ENCODE measurements at regions not wholly inside any gene's neighbourhood (a gene's known extent, or its start where the extent isn't known, plus 50 kb on each side); places are given as distances from the start of the nearest gene placed in this dataset.

DNA sequence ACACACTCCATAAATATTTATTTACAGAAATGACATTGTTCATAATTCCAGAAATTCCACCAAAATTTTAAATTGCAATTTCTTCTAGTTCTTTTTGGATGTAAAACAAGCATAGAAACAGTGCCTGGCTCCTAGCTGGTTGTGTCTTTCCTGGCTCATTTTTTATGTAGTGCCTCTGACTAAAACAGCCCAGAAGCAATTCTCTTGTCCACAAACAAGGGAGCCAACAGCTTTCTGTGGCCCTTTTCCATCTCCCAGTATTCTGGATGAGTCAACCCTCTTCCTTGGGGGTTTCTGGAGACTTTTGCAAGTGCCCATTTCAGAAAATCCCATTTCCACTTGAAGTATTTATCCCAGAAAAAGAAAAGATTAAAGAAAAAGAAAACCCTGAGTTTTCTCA is 141.4 kb downstream of the PHLDA1 start:
- H3K36me3 ChIP-seq (ENCODE audit: control insufficient read depth, insufficient read depth, low read length): no peaks in the 10 kb centered on the region
- BruUV-seq (replicated peaks): no TSS peak
- H3K9ac ChIP-seq (ENCODE audit: insufficient read depth in 1 of 2, low read depth in 2 of 2, low read length in 2 of 2): no peak overlapping the region
- ChIA-PET POLR2A (interaction anchor here (1.0 kb wide), 1 partner anchor 8 kb away, joined by 4 read pairs; no protein-coding TSS in a partner anchor), CTCF (ENCODE audit: low intra/inter-chr PET ratio) (no interaction called here)
- H3K4me3 ChIP-seq: no peak overlapping the region
- TF ChIP-seq CTCFL (IDR thresholded peaks at IDR 0.05; ENCODE audit: borderline replicate concordance, insufficient read depth, low read depth, low read length, poor library complexity, severe bottlenecking) (no peak), FOXJ2 (tag; IDR thresholded peaks at IDR 0.05) (no peak), NFXL1 (CRISPR knock-in tag; IDR thresholded peaks at IDR 0.05) (no peak), ZBTB5 (IDR thresholded peaks at IDR 0.05) (no peak), DNMT1 (IDR thresholded peaks at IDR 0.05) (no peak), CHD2 (IDR thresholded peaks at IDR 0.05; ENCODE audit: low read depth, low read length) (no peak), MTA3 (IDR thresholded peaks at IDR 0.05; ENCODE audit: borderline replicate concordance) (no peak), THRA (IDR thresholded peaks at IDR 0.05) (no peak), ZNF311 (CRISPR knock-in tag; IDR thresholded peaks at IDR 0.05) (no peak), FOXK2 (conservative IDR thresholded peaks at IDR 0.05 in 1 of 2, IDR thresholded peaks at IDR 0.05 in 1 of 2; ENCODE audit: low read depth in 2 of 2) (no peak)
- TF ChIP-seq, protein P1, sequence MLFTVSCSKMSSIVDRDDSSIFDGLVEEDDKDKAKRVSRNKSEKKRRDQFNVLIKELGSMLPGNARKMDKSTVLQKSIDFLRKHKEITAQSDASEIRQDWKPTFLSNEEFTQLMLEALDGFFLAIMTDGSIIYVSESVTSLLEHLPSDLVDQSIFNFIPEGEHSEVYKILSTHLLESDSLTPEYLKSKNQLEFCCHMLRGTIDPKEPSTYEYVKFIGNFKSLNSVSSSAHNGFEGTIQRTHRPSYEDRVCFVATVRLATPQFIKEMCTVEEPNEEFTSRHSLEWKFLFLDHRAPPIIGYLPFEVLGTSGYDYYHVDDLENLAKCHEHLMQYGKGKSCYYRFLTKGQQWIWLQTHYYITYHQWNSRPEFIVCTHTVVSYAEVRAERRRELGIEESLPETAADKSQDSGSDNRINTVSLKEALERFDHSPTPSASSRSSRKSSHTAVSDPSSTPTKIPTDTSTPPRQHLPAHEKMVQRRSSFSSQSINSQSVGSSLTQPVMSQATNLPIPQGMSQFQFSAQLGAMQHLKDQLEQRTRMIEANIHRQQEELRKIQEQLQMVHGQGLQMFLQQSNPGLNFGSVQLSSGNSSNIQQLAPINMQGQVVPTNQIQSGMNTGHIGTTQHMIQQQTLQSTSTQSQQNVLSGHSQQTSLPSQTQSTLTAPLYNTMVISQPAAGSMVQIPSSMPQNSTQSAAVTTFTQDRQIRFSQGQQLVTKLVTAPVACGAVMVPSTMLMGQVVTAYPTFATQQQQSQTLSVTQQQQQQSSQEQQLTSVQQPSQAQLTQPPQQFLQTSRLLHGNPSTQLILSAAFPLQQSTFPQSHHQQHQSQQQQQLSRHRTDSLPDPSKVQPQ (CRISPR knock-in tag; IDR thresholded peaks at IDR 0.05; ENCODE audit: borderline replicate concordance): no peak
- TF ChIP-seq, protein P2, sequence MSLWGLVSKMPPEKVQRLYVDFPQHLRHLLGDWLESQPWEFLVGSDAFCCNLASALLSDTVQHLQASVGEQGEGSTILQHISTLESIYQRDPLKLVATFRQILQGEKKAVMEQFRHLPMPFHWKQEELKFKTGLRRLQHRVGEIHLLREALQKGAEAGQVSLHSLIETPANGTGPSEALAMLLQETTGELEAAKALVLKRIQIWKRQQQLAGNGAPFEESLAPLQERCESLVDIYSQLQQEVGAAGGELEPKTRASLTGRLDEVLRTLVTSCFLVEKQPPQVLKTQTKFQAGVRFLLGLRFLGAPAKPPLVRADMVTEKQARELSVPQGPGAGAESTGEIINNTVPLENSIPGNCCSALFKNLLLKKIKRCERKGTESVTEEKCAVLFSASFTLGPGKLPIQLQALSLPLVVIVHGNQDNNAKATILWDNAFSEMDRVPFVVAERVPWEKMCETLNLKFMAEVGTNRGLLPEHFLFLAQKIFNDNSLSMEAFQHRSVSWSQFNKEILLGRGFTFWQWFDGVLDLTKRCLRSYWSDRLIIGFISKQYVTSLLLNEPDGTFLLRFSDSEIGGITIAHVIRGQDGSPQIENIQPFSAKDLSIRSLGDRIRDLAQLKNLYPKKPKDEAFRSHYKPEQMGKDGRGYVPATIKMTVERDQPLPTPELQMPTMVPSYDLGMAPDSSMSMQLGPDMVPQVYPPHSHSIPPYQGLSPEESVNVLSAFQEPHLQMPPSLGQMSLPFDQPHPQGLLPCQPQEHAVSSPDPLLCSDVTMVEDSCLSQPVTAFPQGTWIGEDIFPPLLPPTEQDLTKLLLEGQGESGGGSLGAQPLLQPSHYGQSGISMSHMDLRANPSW (CRISPR knock-in tag; IDR thresholded peaks at IDR 0.05): no peak
- ATAC-seq (no peak), FAIRE-seq (no peak), DNase-seq (ENCODE audit: extremely low read depth in 1 of 4, low spot score in 3 of 4) (no peak)
- no peaks in the 10 kb centered on the region for H3K9me1 ChIP-seq (ENCODE audit: control insufficient read depth, insufficient read depth, low read length)
- in situ Hi-C loops (cut with MboI): no loop called here
- peaks cover 4 to 28% of the 10 kb centered on the region in 2 experiments; a peak in 4 of 5 replicates for H3K4me1 ChIP-seq (replicated peaks in 1 of 2; ENCODE audit: control insufficient read depth in 2 of 2, insufficient read depth in 2 of 2, low read length in 2 of 2)
- H3K27me3 ChIP-seq (ENCODE audit: control insufficient read depth in 2 of 2, insufficient read depth in 2 of 2, low read length in 2 of 2): no peaks in the 10 kb centered on the region; a peak in 1 of 5 replicates
- H2AFZ ChIP-seq (ENCODE audit: low read depth, low read length): no peak overlapping the region
- H3K9me3 ChIP-seq (replicated peaks; ENCODE audit: control insufficient read depth, insufficient read depth, low read depth, low read length): no peaks in the 10 kb centered on the region
- intact Hi-C loops (cut with micrococcal nuclease): loop anchor here (5.0 to 10.0 kb wide), 3 partner anchors 108 to 185 kb away; partner anchors contain the start of gene PHLDA1
- no peaks in the 10 kb centered on the region; the same call in 1 of the 2 replicates for H4K20me1 ChIP-seq (replicated peaks; ENCODE audit: control insufficient read depth, insufficient read depth, low read length)
- no peak overlapping the region for H3K4me2 ChIP-seq (ENCODE audit: insufficient read depth, low read length)
- no peaks in the 10 kb centered on the region for H3K79me2 ChIP-seq (ENCODE audit: control insufficient read depth, insufficient read depth, low read length)
- no peak overlapping the region for H3K27ac ChIP-seq (ENCODE audit: extremely low read depth, low read depth, low read length)
